ENCODE measurements at regions not wholly inside any gene's neighbourhood (a gene's known extent, or its start where the extent isn't known, plus 50 kb on each side); places are given as distances from the start of the nearest gene placed in this dataset.

DNA sequence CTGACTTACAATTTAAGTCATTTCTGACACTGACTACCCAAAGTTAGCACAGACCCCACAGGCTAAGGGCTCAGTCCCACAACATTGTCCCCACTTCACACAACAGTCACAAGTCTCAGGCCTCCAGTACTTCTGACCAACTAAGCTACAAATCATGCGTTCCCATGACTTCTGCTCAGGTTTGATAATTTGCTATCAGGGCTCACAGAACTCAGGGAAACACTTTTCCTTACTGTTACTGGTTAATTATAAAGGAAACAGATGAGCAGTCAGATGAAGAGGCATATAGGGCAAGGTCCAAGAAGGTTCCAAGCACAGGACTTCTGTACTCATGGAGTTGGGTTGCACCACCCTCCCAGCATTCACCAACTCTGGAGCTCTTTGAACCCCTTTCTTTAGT lies 151.2 kb upstream of the TNR start:
- H3K9ac ChIP-seq (ENCODE audit: insufficient read depth in 1 of 2, low read length in 2 of 2), result no peak overlapping the region
- peaks cover 0 to 3% (median 0%) of the 10 kb centered on the region in 5 donors for H3K4me1 ChIP-seq (ENCODE audit: control insufficient read depth in 5 of 5, insufficient read depth in 5 of 5, low read length in 5 of 5)
- no peaks in the 10 kb centered on the region for H3K27me3 ChIP-seq (ENCODE audit: control insufficient read depth in 3 of 3, insufficient read depth in 3 of 3, low read length in 2 of 3)
- TF ChIP-seq, protein P1, sequence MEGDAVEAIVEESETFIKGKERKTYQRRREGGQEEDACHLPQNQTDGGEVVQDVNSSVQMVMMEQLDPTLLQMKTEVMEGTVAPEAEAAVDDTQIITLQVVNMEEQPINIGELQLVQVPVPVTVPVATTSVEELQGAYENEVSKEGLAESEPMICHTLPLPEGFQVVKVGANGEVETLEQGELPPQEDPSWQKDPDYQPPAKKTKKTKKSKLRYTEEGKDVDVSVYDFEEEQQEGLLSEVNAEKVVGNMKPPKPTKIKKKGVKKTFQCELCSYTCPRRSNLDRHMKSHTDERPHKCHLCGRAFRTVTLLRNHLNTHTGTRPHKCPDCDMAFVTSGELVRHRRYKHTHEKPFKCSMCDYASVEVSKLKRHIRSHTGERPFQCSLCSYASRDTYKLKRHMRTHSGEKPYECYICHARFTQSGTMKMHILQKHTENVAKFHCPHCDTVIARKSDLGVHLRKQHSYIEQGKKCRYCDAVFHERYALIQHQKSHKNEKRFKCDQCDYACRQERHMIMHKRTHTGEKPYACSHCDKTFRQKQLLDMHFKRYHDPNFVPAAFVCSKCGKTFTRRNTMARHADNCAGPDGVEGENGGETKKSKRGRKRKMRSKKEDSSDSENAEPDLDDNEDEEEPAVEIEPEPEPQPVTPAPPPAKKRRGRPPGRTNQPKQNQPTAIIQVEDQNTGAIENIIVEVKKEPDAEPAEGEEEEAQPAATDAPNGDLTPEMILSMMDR (IDR thresholded peaks at IDR 0.05; ENCODE audit: control extremely low read depth, extremely low read depth), result no peak
- H3K36me3 ChIP-seq (ENCODE audit: control insufficient read depth in 4 of 4, insufficient read depth in 4 of 4, low read length in 4 of 4), result no peaks in the 10 kb centered on the region
- WGBS, 2 donors, result 86 to 93% methylated on average over 1 of the region's 1 CpG
- ATAC-seq (ENCODE audit: insufficient read depth, low FRiP score), result no peak
- H3K4me3 ChIP-seq, result no peak overlapping the region
- H3K27ac ChIP-seq (ENCODE audit: low read depth in 1 of 2, low read length in 1 of 2), result no peak overlapping the region
- no peak for DNase-seq
- H3K9me3 ChIP-seq (ENCODE audit: control insufficient read depth in 4 of 4, insufficient read depth in 3 of 4, low read length in 3 of 4), result peaks cover 0 to 12% (median 0%) of the 10 kb centered on the region in 4 donors

DNA sequence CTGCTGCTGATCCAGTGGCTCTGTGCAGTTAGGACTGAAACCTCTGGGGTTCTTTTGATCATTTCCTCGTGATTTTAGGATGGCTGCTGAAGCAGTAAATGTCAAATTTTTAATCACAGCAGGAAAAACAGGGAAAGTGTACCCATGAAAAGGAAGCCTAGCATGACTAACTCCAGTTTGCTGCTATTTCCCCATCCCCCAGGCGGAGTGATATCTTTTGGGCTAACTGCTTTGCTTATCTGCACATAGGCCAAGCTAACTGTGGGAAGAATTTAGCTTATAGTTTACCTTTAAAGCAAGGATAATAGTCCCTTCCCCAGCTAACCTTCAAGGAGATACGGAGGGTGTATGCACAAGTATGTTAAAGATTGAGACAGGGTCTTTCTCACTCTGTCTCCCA lies 149.8 kb upstream of the TNR start:
- Histone ChIP-seq H3K9ac (ENCODE audit: insufficient read depth in 1 of 2, low read length in 2 of 2) (no peak overlapping the region), H3K27ac (ENCODE audit: low read depth in 1 of 2, low read length in 1 of 2) (no peak overlapping the region), H3K4me1 (ENCODE audit: control insufficient read depth in 5 of 5, insufficient read depth in 5 of 5, low read length in 5 of 5) (peaks cover 0 to 3% (median 0%) of the 10 kb centered on the region in 5 donors), H3K4me3 (no peak overlapping the region), H3K27me3 (ENCODE audit: control insufficient read depth in 3 of 3, insufficient read depth in 3 of 3, low read length in 2 of 3) (no peaks in the 10 kb centered on the region), H3K36me3 (ENCODE audit: control insufficient read depth in 4 of 4, insufficient read depth in 4 of 4, low read length in 4 of 4) (no peaks in the 10 kb centered on the region), H3K9me3 (ENCODE audit: control insufficient read depth in 4 of 4, insufficient read depth in 3 of 4, low read length in 3 of 4) (peaks cover 0 to 10% (median 0%) of the 10 kb centered on the region in 4 donors)
- DNase-seq, result no peak
- TF ChIP-seq, protein P1 (IDR thresholded peaks at IDR 0.05; ENCODE audit: control extremely low read depth, extremely low read depth), result no peak
- no peak for ATAC-seq (ENCODE audit: insufficient read depth, low FRiP score)
- 72 to 80% methylated on average over 3 of the region's 3 CpGs for WGBS, 2 donors

DNA sequence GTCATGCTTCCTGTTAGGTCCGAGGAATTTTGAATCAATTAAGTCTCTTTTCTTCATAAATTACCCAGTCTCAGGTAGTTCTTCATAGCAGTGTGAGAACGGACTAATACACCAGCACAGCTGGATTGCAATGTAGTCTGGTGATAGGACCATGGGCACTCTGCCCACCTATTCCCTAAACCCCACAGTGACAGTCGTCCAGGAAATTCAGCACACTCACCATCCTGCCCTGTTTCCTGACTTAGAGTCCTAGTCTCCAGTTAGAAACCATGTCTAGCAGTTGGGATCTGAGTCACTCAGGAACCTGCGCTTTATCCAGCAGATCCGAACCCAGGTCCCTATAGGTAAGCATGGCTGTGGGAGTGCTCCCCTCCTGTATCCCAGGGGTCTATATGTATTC lies 149.3 kb upstream of the TNR start:
- ATAC-seq (ENCODE audit: insufficient read depth, low FRiP score), result no peak
- DNase-seq, result no peak
- TF ChIP-seq, protein P1 (IDR thresholded peaks at IDR 0.05; ENCODE audit: control extremely low read depth, extremely low read depth), result no peak

DNA sequence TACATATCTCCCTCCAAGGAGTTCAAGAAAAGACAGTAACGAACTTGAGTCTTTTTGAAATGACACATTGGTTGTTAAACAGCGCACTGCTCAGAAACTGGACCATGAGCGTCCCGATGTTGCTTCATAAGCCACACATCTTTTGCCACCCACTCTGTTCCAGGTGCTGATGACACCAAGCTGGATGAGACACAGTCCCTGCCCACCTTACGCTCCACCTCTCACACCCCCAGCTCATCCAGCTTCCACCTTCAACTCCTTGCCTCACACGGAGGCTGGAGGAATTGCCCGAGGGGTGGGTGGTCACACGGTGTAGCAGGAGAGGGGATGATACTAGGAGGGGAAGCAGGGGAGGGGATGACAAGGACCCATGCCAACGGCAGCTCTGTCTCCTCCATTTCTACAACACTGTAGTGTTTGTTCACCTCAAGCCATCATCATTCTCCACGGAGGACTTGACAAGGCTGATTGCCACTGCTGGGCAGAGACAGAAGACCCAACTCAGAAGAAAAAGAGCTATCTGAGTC lies 148.5 kb upstream of the TNR start:
- H3K36me3 ChIP-seq (ENCODE audit: control insufficient read depth in 4 of 4, insufficient read depth in 4 of 4, low read length in 4 of 4), result no peaks in the 10 kb centered on the region
- DNase-seq, result no peak
- H3K27ac ChIP-seq (ENCODE audit: low read depth in 1 of 2, low read length in 1 of 2), result no peak overlapping the region
- no peaks in the 10 kb centered on the region for H3K27me3 ChIP-seq (ENCODE audit: control insufficient read depth in 3 of 3, insufficient read depth in 3 of 3, low read length in 2 of 3)
- no peak for ATAC-seq (ENCODE audit: insufficient read depth, low FRiP score)
- H3K4me1 ChIP-seq (ENCODE audit: control insufficient read depth in 5 of 5, insufficient read depth in 5 of 5, low read length in 5 of 5), result peaks cover 0 to 3% (median 0%) of the 10 kb centered on the region in 5 donors
- H3K9me3 ChIP-seq (ENCODE audit: control insufficient read depth in 4 of 4, insufficient read depth in 3 of 4, low read length in 3 of 4), result peaks cover 0 to 8% (median 0%) of the 10 kb centered on the region in 4 donors
- 84 to 86% methylated on average over 10 of the region's 10 CpGs for WGBS, 2 donors
- H3K4me3 ChIP-seq, result no peak overlapping the region
- H3K9ac ChIP-seq (ENCODE audit: insufficient read depth in 1 of 2, low read length in 2 of 2), result no peak overlapping the region
- TF ChIP-seq, protein P1 (IDR thresholded peaks at IDR 0.05; ENCODE audit: control extremely low read depth, extremely low read depth), result no peak

More for the DNA sequence above, 149.3 kb upstream of the TNR start:
- Histone ChIP-seq H3K4me3 (no peak overlapping the region), H3K36me3 (ENCODE audit: control insufficient read depth in 4 of 4, insufficient read depth in 4 of 4, low read length in 4 of 4) (no peaks in the 10 kb centered on the region), H3K4me1 (ENCODE audit: control insufficient read depth in 5 of 5, insufficient read depth in 5 of 5, low read length in 5 of 5) (peaks cover 0 to 3% (median 0%) of the 10 kb centered on the region in 5 donors), H3K9me3 (ENCODE audit: control insufficient read depth in 4 of 4, insufficient read depth in 3 of 4, low read length in 3 of 4) (peaks cover 0 to 10% (median 0%) of the 10 kb centered on the region in 4 donors), H3K9ac (ENCODE audit: insufficient read depth in 1 of 2, low read length in 2 of 2) (no peak overlapping the region), H3K27ac (ENCODE audit: low read depth in 1 of 2, low read length in 1 of 2) (no peak overlapping the region), H3K27me3 (ENCODE audit: control insufficient read depth in 3 of 3, insufficient read depth in 3 of 3, low read length in 2 of 3) (no peaks in the 10 kb centered on the region)
- WGBS, 2 donors, result 71 to 89% methylated on average over 5 of the region's 5 CpGs

All from lung (tissue), 11 donors.